Liver (tissue), 8 donors: ENCODE measurements at regions not wholly inside any gene's neighbourhood (a gene's known extent, or its start where the extent isn't known, plus 50 kb on each side); places are given as distances from the start of the nearest gene placed in this dataset.

ENCODE experiments used
- DNase-seq: peaks from one replicate; pipeline ENCODE4 v3.0.0-alpha.2; 2017; ENCODE audit warnings: low spot score
- H3K27ac ChIP-seq, 2 donors: one replicate each; pipeline ENCODE4 v1.7.0; 2013; ENCODE audit warnings: inconsistent platforms in 2 of 2, low read length in 2 of 2, control low read depth in 1 of 2, low read depth in 1 of 2, mild to moderate bottlenecking in 1 of 2
- H3K27me3 ChIP-seq, 4 donors: one replicate each; pipeline versions ENCODE4 v1.6.1 to v1.7.0; 2013; ENCODE audit warnings: low read length in 3 of 4, inconsistent platforms in 1 of 4, mild to moderate bottlenecking in 1 of 4, moderate library complexity in 1 of 4; ENCODE audit not compliant: control insufficient read depth in 4 of 4, insufficient read depth in 4 of 4
- H3K36me3 ChIP-seq, 4 donors: one replicate each; pipeline versions ENCODE4 v1.6.1 to v1.7.0; 2013; ENCODE audit warnings: low read length in 3 of 4, mild to moderate bottlenecking in 3 of 4, low read depth in 1 of 4, moderate library complexity in 1 of 4; ENCODE audit not compliant: control insufficient read depth in 4 of 4, insufficient read depth in 3 of 4
- H3K4me1 ChIP-seq, 4 donors: one replicate each; pipeline versions ENCODE4 v1.6.1 to v1.7.0; 2013; ENCODE audit warnings: low read length in 3 of 4, mild to moderate bottlenecking in 3 of 4, moderate library complexity in 1 of 4; ENCODE audit not compliant: control insufficient read depth in 4 of 4, insufficient read depth in 4 of 4
- H3K4me3 ChIP-seq, 3 donors: one replicate each; pipeline versions ENCODE4 v1.6.1 to v1.7.0; 2013; ENCODE audit warnings: low read length in 3 of 3, control low read depth in 1 of 3, low read depth in 1 of 3, mild to moderate bottlenecking in 1 of 3
- H3K9ac ChIP-seq, 2 donors: one replicate each; pipeline ENCODE4 v1.7.0; 2013; ENCODE audit warnings: low read length in 2 of 2, mild to moderate bottlenecking in 2 of 2, moderate library complexity in 2 of 2, control low read depth in 1 of 2, low read depth in 1 of 2
- H3K9me3 ChIP-seq, 4 donors: one replicate each; pipeline versions ENCODE4 v1.6.1 to v1.7.0; 2013; ENCODE audit warnings: low read length in 3 of 4; ENCODE audit not compliant: control insufficient read depth in 4 of 4
- EGR1 ChIP-seq, 2 donors: IDR thresholded peaks; 2 replicates each; pipeline ENCODE4 v1.6.1; 2016 to 2018; ENCODE audit warnings: antibody characterized with exemption in 2 of 2, low read depth in 2 of 2
- GABPA ChIP-seq, 2 donors: IDR thresholded peaks in 1 of 2; conservative IDR thresholded peaks in 1 of 2; 2 replicates each; pipeline ENCODE4 v1.6.1; 2016; ENCODE audit warnings: antibody characterized with exemption in 2 of 2, mild to moderate bottlenecking in 1 of 2, moderate library complexity in 1 of 2
- HNF4A ChIP-seq, 2 donors: conservative IDR thresholded peaks; 2 replicates each; pipeline ENCODE4 v1.6.1; 2016; ENCODE audit warnings: antibody characterized with exemption in 2 of 2, mild to moderate bottlenecking in 2 of 2
- HNF4G ChIP-seq: IDR thresholded peaks from 2 replicates; pipeline ENCODE4 v1.6.1; 2016; ENCODE audit warnings: antibody characterized with exemption
- JUND ChIP-seq, 2 donors: IDR thresholded peaks; 2 replicates each; pipeline ENCODE4 v1.6.1; 2016; ENCODE audit warnings: antibody characterized with exemption in 2 of 2
- MAX ChIP-seq: IDR thresholded peaks from 2 replicates; pipeline ENCODE4 v1.6.1; 2016; ENCODE audit warnings: antibody characterized with exemption
- NR2F2 ChIP-seq: IDR thresholded peaks from 2 replicates; pipeline ENCODE4 v1.6.1; 2016; ENCODE audit warnings: antibody characterized with exemption
- RAD21 ChIP-seq, 2 donors: IDR thresholded peaks; 2 replicates each; pipeline ENCODE4 v1.6.1; 2016; ENCODE audit warnings: antibody characterized with exemption in 2 of 2, mild to moderate bottlenecking in 2 of 2
- REST ChIP-seq: IDR thresholded peaks from 2 replicates; pipeline ENCODE4 v1.6.1; 2016; ENCODE audit warnings: antibody characterized with exemption, mild to moderate bottlenecking
- SP1 ChIP-seq: IDR thresholded peaks from 2 replicates; pipeline ENCODE4 v1.6.1; 2018; ENCODE audit warnings: antibody characterized with exemption, mild to moderate bottlenecking
- TAF1 ChIP-seq: conservative IDR thresholded peaks from 2 replicates; pipeline ENCODE4 v1.6.1; 2016; ENCODE audit warnings: antibody characterized with exemption, mild to moderate bottlenecking
- YY1 ChIP-seq: IDR thresholded peaks from 2 replicates; pipeline ENCODE4 v1.6.1; 2016; ENCODE audit warnings: antibody characterized with exemption, mild to moderate bottlenecking
- ZBTB33 ChIP-seq: IDR thresholded peaks from 2 replicates; pipeline ENCODE4 v1.6.1; 2016; ENCODE audit warnings: antibody characterized with exemption
- WGBS: extraction: QIAGEN DNeasy Blood & Tissue Kit; methylation state at CpG from one replicate; pipeline ENCODE4 v1.1.7; 2013; 5-methylcytosine and 5-hydroxymethylcytosine counted together
- TF ChIP-seq, protein P1 (sequence below): IDR thresholded peaks from 2 replicates; pipeline ENCODE4 v1.6.1; 2016; ENCODE audit warnings: antibody characterized with exemption
- TF ChIP-seq, protein P2 (sequence below): fragments of 150-350 bp; IDR thresholded peaks from 2 replicates; pipeline ENCODE4 v1.5.1; 2017; ENCODE audit warnings: improper control_type of control experiment, low read depth, low read length; ENCODE audit not compliant: missing input control
- donor health status: healthy.
- donor health status: healthy.
- donor health status: healthy.
- donor health status: healthy.
- donor health status: healthy.

DNA sequence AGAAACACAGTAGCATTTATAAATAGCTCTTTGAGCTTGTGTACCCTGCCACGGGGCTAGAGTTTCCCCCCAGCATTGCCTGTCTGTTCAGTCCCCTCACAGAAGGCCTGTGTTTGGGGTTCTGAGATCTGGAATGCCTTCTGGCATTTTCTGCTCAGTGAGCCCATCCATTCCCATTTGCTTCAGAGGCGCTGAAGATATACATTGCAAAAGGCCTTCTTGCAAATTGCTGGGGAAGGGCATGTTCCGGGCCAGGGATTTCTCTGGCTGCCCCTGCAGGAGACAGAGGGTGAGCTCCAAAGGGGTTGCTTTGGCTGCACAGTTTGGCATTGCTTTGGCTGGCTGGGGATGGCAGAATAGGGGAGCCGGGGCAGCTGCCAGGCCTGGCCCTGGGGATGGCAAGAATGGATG lies 308.4 kb downstream of the MSX2 start:
- TF ChIP-seq GABPA (IDR thresholded peaks at IDR 0.05 in 1 of 2, conservative IDR thresholded peaks at IDR 0.05 in 1 of 2) (no peak), MAX (no peak), REST (no peak), YY1 (no peak), RAD21 (IDR thresholded peaks at IDR 0.05) (no peak), NR2F2 (no peak), EGR1 (IDR thresholded peaks at IDR 0.05; ENCODE audit: low read depth in 2 of 2) (no peak), HNF4A (conservative IDR thresholded peaks at IDR 0.05) (no peak), SP1 (no peak), TAF1 (no peak), HNF4G (no peak), ZBTB33 (no peak)
- TF ChIP-seq, protein P1, sequence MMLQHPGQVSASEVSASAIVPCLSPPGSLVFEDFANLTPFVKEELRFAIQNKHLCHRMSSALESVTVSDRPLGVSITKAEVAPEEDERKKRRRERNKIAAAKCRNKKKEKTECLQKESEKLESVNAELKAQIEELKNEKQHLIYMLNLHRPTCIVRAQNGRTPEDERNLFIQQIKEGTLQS = no peak
- TF ChIP-seq, protein P2, sequence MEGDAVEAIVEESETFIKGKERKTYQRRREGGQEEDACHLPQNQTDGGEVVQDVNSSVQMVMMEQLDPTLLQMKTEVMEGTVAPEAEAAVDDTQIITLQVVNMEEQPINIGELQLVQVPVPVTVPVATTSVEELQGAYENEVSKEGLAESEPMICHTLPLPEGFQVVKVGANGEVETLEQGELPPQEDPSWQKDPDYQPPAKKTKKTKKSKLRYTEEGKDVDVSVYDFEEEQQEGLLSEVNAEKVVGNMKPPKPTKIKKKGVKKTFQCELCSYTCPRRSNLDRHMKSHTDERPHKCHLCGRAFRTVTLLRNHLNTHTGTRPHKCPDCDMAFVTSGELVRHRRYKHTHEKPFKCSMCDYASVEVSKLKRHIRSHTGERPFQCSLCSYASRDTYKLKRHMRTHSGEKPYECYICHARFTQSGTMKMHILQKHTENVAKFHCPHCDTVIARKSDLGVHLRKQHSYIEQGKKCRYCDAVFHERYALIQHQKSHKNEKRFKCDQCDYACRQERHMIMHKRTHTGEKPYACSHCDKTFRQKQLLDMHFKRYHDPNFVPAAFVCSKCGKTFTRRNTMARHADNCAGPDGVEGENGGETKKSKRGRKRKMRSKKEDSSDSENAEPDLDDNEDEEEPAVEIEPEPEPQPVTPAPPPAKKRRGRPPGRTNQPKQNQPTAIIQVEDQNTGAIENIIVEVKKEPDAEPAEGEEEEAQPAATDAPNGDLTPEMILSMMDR = no peak
- 87% methylated on average over 4 of the region's 4 CpGs for WGBS
- H3K4me1 ChIP-seq = no peaks in the 10 kb centered on the region
- H3K9ac ChIP-seq = no peak overlapping the region
- H3K36me3 ChIP-seq = no peaks in the 10 kb centered on the region
- H3K9me3 ChIP-seq = no peaks in the 10 kb centered on the region
- no peak overlapping the region for H3K4me3 ChIP-seq
- no peaks in the 10 kb centered on the region for H3K27me3 ChIP-seq
- no peak for DNase-seq
- H3K27ac ChIP-seq = no peak overlapping the region

DNA sequence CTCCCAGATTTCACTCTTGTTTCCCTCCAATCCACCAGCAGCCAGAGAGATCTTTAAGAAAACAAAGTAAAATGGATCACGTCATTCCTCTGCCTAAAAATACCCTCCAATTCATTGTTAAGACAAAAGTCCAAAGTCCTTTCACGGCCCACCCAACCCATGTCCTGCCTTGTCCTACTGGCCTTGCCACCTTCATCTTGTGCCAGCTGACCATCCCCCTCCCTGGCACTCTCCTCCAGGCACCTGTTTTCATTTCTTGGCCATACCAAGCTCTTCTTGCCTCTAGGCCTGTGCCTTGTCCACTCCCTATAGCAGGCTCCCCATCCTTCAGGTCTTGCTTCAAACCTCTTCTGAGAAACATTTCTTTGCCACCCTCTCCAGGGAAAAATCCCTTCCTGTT lies 307.6 kb downstream of the MSX2 start:
- 74% methylated on average over 2 of the region's 2 CpGs for WGBS
- H3K27ac ChIP-seq = no peak overlapping the region
- DNase-seq = no peak
- no peaks in the 10 kb centered on the region for H3K36me3 ChIP-seq
- no peak overlapping the region for H3K4me3 ChIP-seq
- H3K4me1 ChIP-seq = no peaks in the 10 kb centered on the region
- no peak overlapping the region for H3K9ac ChIP-seq
- TF ChIP-seq REST (no peak), HNF4G (no peak), JUND (IDR thresholded peaks at IDR 0.05) (no peak), GABPA (IDR thresholded peaks at IDR 0.05 in 1 of 2, conservative IDR thresholded peaks at IDR 0.05 in 1 of 2) (no peak), MAX (no peak), NR2F2 (no peak), YY1 (no peak)
- TF ChIP-seq, protein P1 = no peak
- no peaks in the 10 kb centered on the region for H3K27me3 ChIP-seq
- no peaks in the 10 kb centered on the region for H3K9me3 ChIP-seq
